Glutamatergic neuron (in vitro differentiated cells): ENCODE measurements at regions not wholly inside any gene's neighbourhood (a gene's known extent, or its start where the extent isn't known, plus 50 kb on each side); places are given as distances from the start of the nearest gene placed in this dataset.

Source experiments
- DNase-seq: peaks from one replicate; pipeline ENCODE4 v3.0.0; 2022
- H3K27ac Mint-ChIP-seq: one replicate; pipeline ENCODE4 v1.8.0; 2020; ENCODE audit warnings: mild to moderate bottlenecking, mixed read lengths, inconsistent platforms; ENCODE audit not compliant: unreplicated experiment
- H3K27me3 Mint-ChIP-seq: one replicate; pipeline ENCODE4 v1.8.0; 2020; ENCODE audit warnings: mild to moderate bottlenecking, moderate library complexity, mixed read lengths, inconsistent platforms; ENCODE audit not compliant: unreplicated experiment
- H3K36me3 Mint-ChIP-seq: one replicate; pipeline ENCODE4 v1.8.0; 2020; ENCODE audit warnings: mild to moderate bottlenecking, mixed read lengths, inconsistent platforms; ENCODE audit not compliant: unreplicated experiment
- H3K4me1 Mint-ChIP-seq: one replicate; pipeline ENCODE4 v1.8.0; 2020; ENCODE audit warnings: mild to moderate bottlenecking, low read depth, mixed read lengths, inconsistent platforms; ENCODE audit not compliant: unreplicated experiment
- H3K4me3 Mint-ChIP-seq: one replicate; pipeline ENCODE4 v1.8.0; 2020; ENCODE audit warnings: mild to moderate bottlenecking, mixed read lengths, inconsistent platforms; ENCODE audit not compliant: unreplicated experiment
- H3K9me3 Mint-ChIP-seq: one replicate; pipeline ENCODE4 v1.8.0; 2020; ENCODE audit warnings: mild to moderate bottlenecking, moderate library complexity, mixed read lengths, inconsistent platforms; ENCODE audit not compliant: unreplicated experiment
- CTCF ChIP-seq: fragments of 200-600 bp; sonication (generic); IDR thresholded peaks from one replicate; pipeline ENCODE4 v1.5.0; 2021; ENCODE audit not compliant: partially characterized antibody, unreplicated experiment

- H3K4me3 Mint-ChIP-seq = no peak overlapping the region
- no peak for TF ChIP-seq CTCF
- H3K9me3 Mint-ChIP-seq = peaks cover 7% of the 10 kb centered on the region
- DNase-seq = no peak
- no peak overlapping the region for H3K27ac Mint-ChIP-seq
- H3K27me3 Mint-ChIP-seq = no peaks in the 10 kb centered on the region
- peaks cover 15% of the 10 kb centered on the region for H3K4me1 Mint-ChIP-seq
- H3K36me3 Mint-ChIP-seq = no peaks in the 10 kb centered on the region
Observed at GRCh38 chr2:126799301-126799700, 99.4 kb upstream of the TEX51 start.

- Mint-ChIP-seq H3K4me3 (no peak overlapping the region), H3K27ac (no peak overlapping the region), H3K27me3 (no peaks in the 10 kb centered on the region), H3K9me3 (peaks cover 7% of the 10 kb centered on the region), H3K36me3 (no peaks in the 10 kb centered on the region), H3K4me1 (no peaks in the 10 kb centered on the region)
- no peak for DNase-seq
- TF ChIP-seq CTCF = no peak
Observed at GRCh38 chr2:126801473-126801872, 97.2 kb upstream of the TEX51 start.

GRCh38 chr2:126802316-126802715, 96.4 kb upstream of the TEX51 start:
- H3K9me3 Mint-ChIP-seq = peaks cover 5% of the 10 kb centered on the region
- H3K36me3 Mint-ChIP-seq = no peaks in the 10 kb centered on the region
- peaks cover under 1% of the 10 kb centered on the region for H3K27me3 Mint-ChIP-seq
- DNase-seq = no peak
- no peak for TF ChIP-seq CTCF
- no peak overlapping the region for H3K4me3 Mint-ChIP-seq
- peaks cover under 1% of the 10 kb centered on the region for H3K4me1 Mint-ChIP-seq
- no peak overlapping the region for H3K27ac Mint-ChIP-seq

GRCh38 chr2:126802774-126803433, 95.8 kb upstream of the TEX51 start:
- no peak for TF ChIP-seq CTCF
- H3K9me3 Mint-ChIP-seq = peaks cover 5% of the 10 kb centered on the region
- no peaks in the 10 kb centered on the region for H3K36me3 Mint-ChIP-seq
- DNase-seq = no peak
- no peak overlapping the region for H3K27ac Mint-ChIP-seq
- peaks cover 3% of the 10 kb centered on the region for H3K27me3 Mint-ChIP-seq
- no peak overlapping the region for H3K4me3 Mint-ChIP-seq
- H3K4me1 Mint-ChIP-seq = peaks cover 2% of the 10 kb centered on the region

GRCh38 chr2:126803434-126803775, 95.3 kb upstream of the TEX51 start:
- no peak for DNase-seq
- no peaks in the 10 kb centered on the region for H3K36me3 Mint-ChIP-seq
- no peak overlapping the region for H3K4me3 Mint-ChIP-seq
- H3K27ac Mint-ChIP-seq = no peak overlapping the region
- H3K9me3 Mint-ChIP-seq = peaks cover 3% of the 10 kb centered on the region
- TF ChIP-seq CTCF = no peak
- peaks cover 2% of the 10 kb centered on the region for H3K4me1 Mint-ChIP-seq
- peaks cover 3% of the 10 kb centered on the region for H3K27me3 Mint-ChIP-seq
